Neural progenitor cell (in vitro differentiated cells): ENCODE measurements at regions not wholly inside any gene's neighbourhood (a gene's known extent, or its start where the extent isn't known, plus 50 kb on each side); places are given as distances from the start of the nearest gene placed in this dataset.

Experiments used
- CTCF ChIP-seq: fragments of 200-600 bp; sonication (generic); IDR thresholded peaks from 2 replicates; pipeline ENCODE4 v1.5.1; 2017; ENCODE audit warnings: antibody characterized with exemption, mild to moderate bottlenecking
- EZH2 ChIP-seq: fragments of 200-600 bp; sonication (generic); IDR thresholded peaks from 2 replicates; pipeline ENCODE4 v1.6.1; 2017; ENCODE audit warnings: antibody characterized with exemption, mild to moderate bottlenecking, moderate library complexity
- EZH2phosphoT487 ChIP-seq: fragments of 200-600 bp; sonication (generic); IDR thresholded peaks from 2 replicates; pipeline ENCODE4 v1.6.1; 2017; ENCODE audit warnings: antibody characterized with exemption

- TF ChIP-seq CTCF (no peak), EZH2 (no peak), EZH2phosphoT487 (no peak)
Observed at GRCh38 chr21:32214654-32215305, 64.1 kb downstream of the MIS18A start.
